C4-2B (cell line): ENCODE measurements at regions not wholly inside any gene's neighbourhood (a gene's known extent, or its start where the extent isn't known, plus 50 kb on each side); places are given as distances from the start of the nearest gene placed in this dataset.
"Not testable (repeated sequence)": the region's sequence is repeated elsewhere in the genome, so short reads cannot be mapped to it uniquely, and the experiment has no call there.

Source experiments
- H3K27ac ChIP-seq: fragments of 450-650 bp; 2 replicates; pipeline ENCODE4 v1.5.1; 2017
- ZFX ChIP-seq: fragments of 450-650 bp; IDR thresholded peaks from 2 replicates; pipeline ENCODE4 v1.6.1; 2017
- TF ChIP-seq, protein P1 (sequence below): fragments of 450-650 bp; conservative IDR thresholded peaks from 2 replicates; pipeline ENCODE4 v1.5.1; 2017; ENCODE audit warnings: mild to moderate bottlenecking

GRCh38 chr10:64332551-64332950 is 811.4 kb downstream of the REEP3 start:
- TF ChIP-seq ZFX, result no peak
- TF ChIP-seq, protein P1, sequence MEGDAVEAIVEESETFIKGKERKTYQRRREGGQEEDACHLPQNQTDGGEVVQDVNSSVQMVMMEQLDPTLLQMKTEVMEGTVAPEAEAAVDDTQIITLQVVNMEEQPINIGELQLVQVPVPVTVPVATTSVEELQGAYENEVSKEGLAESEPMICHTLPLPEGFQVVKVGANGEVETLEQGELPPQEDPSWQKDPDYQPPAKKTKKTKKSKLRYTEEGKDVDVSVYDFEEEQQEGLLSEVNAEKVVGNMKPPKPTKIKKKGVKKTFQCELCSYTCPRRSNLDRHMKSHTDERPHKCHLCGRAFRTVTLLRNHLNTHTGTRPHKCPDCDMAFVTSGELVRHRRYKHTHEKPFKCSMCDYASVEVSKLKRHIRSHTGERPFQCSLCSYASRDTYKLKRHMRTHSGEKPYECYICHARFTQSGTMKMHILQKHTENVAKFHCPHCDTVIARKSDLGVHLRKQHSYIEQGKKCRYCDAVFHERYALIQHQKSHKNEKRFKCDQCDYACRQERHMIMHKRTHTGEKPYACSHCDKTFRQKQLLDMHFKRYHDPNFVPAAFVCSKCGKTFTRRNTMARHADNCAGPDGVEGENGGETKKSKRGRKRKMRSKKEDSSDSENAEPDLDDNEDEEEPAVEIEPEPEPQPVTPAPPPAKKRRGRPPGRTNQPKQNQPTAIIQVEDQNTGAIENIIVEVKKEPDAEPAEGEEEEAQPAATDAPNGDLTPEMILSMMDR, result no peak

GRCh38 chr10:64334084-64334483 is 812.9 kb downstream of the REEP3 start:
- no peak overlapping the region for H3K27ac ChIP-seq
- TF ChIP-seq, protein P1, result no peak
- no peak for TF ChIP-seq ZFX

More at GRCh38 chr10:64332551-64332950, 811.4 kb downstream of the REEP3 start:
- no peak overlapping the region for H3K27ac ChIP-seq

- TF ChIP-seq, protein P1, result no peak
- TF ChIP-seq ZFX, result no peak
- no peak overlapping the region for H3K27ac ChIP-seq
Observed at GRCh38 chr10:64344211-64344610, 823.0 kb downstream of the REEP3 start.

GRCh38 chr10:64345856-64346255 is 824.7 kb downstream of the REEP3 start:
- TF ChIP-seq, protein P1, result no peak
- no peak for TF ChIP-seq ZFX
- no peak overlapping the region for H3K27ac ChIP-seq

DNA sequence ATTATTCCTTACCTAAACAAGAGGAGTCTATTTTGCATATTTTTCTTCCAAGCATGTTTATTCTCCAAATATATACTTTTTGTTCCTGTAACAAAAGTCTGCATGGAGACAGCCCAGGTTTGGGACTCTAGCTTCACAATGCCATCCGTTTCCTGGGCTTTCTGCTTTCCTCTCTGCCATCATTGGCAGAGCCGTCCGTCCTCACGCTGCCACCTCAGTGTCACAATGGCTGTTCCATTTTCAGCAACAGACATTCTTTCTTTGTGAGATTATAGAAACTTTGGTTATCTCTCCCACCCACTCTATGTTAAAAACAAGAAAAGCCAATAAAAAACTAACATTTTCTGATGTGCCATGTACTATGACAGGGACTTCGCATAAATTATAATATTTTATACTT is 825.2 kb downstream of the REEP3 start:
- no peak for TF ChIP-seq ZFX
- TF ChIP-seq, protein P1, result no peak

GRCh38 chr10:64350665-64351064 is 829.5 kb downstream of the REEP3 start:
- TF ChIP-seq, protein P1, result no peak
- no peak for TF ChIP-seq ZFX
- H3K27ac ChIP-seq, result no peak overlapping the region

More for the DNA sequence above, 825.2 kb downstream of the REEP3 start:
- H3K27ac ChIP-seq, result no peak overlapping the region

DNA sequence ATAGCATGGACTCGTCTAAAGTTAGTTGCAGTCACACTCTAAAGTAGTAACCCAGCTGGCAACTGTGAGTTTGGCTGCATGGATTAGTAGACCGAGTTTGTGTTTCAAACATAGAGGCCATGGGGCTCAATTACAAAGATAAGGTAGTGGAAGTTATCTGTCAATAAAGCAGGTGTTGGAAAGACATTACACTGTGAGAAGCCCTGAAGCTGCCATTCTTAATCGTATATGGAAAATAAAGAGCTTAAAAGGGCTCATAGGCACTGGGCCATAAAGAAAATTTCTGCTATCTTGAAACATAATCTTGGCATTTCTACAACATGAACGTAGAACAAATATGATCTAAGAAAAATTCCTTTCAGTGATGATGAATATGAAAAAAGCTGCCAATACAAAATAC is 837.7 kb downstream of the REEP3 start:
- TF ChIP-seq ZFX, result no peak
- TF ChIP-seq, protein P1, result no peak
- H3K27ac ChIP-seq, result no peak overlapping the region

GRCh38 chr10:64360240-64360639 is 839.0 kb downstream of the REEP3 start:
- not testable (repeated sequence) for H3K27ac ChIP-seq
